ENCODE measurements at regions not wholly inside any gene's neighbourhood (a gene's known extent, or its start where the extent isn't known, plus 50 kb on each side); places are given as distances from the start of the nearest gene placed in this dataset.

DNA sequence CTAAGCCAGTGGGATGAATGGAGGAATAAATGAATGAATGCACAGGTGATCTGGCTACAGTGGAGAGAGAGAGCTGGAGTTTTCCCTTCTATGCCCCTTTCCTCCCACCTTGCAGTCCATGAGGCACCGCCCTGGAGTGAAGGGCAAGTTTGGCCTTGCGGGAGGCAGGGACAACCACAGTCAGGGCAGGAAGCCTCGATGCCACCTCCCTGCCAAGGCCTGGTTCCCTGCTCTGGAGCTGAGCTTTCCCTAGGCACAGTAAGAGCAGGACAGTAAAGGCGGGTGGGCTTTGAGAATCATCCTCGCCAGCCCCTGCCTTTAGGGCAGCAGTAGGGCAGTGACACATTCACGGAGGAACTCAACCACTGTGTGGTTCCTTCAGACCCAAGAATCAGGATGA lies 72.6 kb downstream of the RBFOX3 start:
- no peak for TF ChIP-seq CTCF (IDR thresholded peaks at IDR 0.05; ENCODE audit: insufficient read depth, low read length, poor library complexity, severe bottlenecking)
- no peak for TF ChIP-seq EZH2phosphoT487 (conservative IDR thresholded peaks at IDR 0.05; ENCODE audit: low read length)

Data from SU-DHL-6 (cell line).